Natural killer cell treated with Interleukin-12 subunit alpha and Interleukin-12 subunit beta and Interleukin-15 and Interleukin-18, amount 100 ng/mL, for 72 hours (primary cell): ENCODE measurements at regions not wholly inside any gene's neighbourhood (a gene's known extent, or its start where the extent isn't known, plus 50 kb on each side); places are given as distances from the start of the nearest gene placed in this dataset.

Experiments
- ATAC-seq, 2 donors: fragments of 150-1000 bp; cut with Tn5 transposase in 1 of 2; sonication (Bioruptor Pico), chemical (Tn5 transposase) in 1 of 2; 2 replicates each; pipeline ENCODE4 v1.10.0; 2021
- DNase-seq: peaks from one replicate; pipeline ENCODE4 v3.0.0; 2022; ENCODE audit warnings: low spot score
- H3K27ac Mint-ChIP-seq, 2 donors: 1 replicate in 1 of 2; 2 replicates in 1 of 2; pipeline ENCODE4 v1.8.0; 2022; ENCODE audit warnings: mixed read lengths in 2 of 2, mild to moderate bottlenecking in 1 of 2, moderate library complexity in 1 of 2
- H3K27me3 Mint-ChIP-seq, 2 donors: 1 replicate in 1 of 2; 2 replicates in 1 of 2; pipeline ENCODE4 v1.8.0; 2022; ENCODE audit warnings: mixed read lengths in 2 of 2
- H3K36me3 Mint-ChIP-seq: one replicate; pipeline ENCODE4 v1.8.0; 2022; ENCODE audit warnings: mixed read lengths
- H3K4me1 Mint-ChIP-seq, 2 donors: 1 replicate in 1 of 2; 2 replicates in 1 of 2; pipeline ENCODE4 v1.8.0; 2022; ENCODE audit warnings: low read depth in 2 of 2, mixed read lengths in 2 of 2, mild to moderate bottlenecking in 1 of 2
- H3K4me3 Mint-ChIP-seq: one replicate; pipeline ENCODE4 v1.8.0; 2022; ENCODE audit warnings: mixed read lengths
- H3K9me3 Mint-ChIP-seq: 2 replicates; pipeline ENCODE4 v1.8.0; 2022; ENCODE audit warnings: mixed read lengths

GRCh38 chr2:220006152-220006621 is 378.8 kb downstream of the SLC4A3 start:
- ATAC-seq (no peak), DNase-seq (no peak)
- Mint-ChIP-seq H3K4me3 (no peak overlapping the region), H3K36me3 (no peaks in the 10 kb centered on the region), H3K27ac (no peak overlapping the region), H3K4me1 (no peaks in the 10 kb centered on the region), H3K27me3 (peaks cover 3 to 7% of the 10 kb centered on the region in 2 donors), H3K9me3 (peaks cover 5% of the 10 kb centered on the region)

- Mint-ChIP-seq H3K4me1 (no peaks in the 10 kb centered on the region), H3K4me3 (no peak overlapping the region), H3K27me3 (no peaks in the 10 kb centered on the region), H3K9me3 (no peaks in the 10 kb centered on the region), H3K27ac (no peak overlapping the region), H3K36me3 (no peaks in the 10 kb centered on the region)
- ATAC-seq (no peak), DNase-seq (no peak)
Observed at GRCh38 chr2:220011859-220012258, 384.4 kb downstream of the SLC4A3 start.

- Mint-ChIP-seq H3K4me1 (no peaks in the 10 kb centered on the region), H3K36me3 (no peaks in the 10 kb centered on the region), H3K9me3 (no peaks in the 10 kb centered on the region), H3K27ac (no peak overlapping the region), H3K27me3 (no peaks in the 10 kb centered on the region), H3K4me3 (no peak overlapping the region)
- ATAC-seq: no peak
- no peak for DNase-seq
Observed at GRCh38 chr2:220014961-220015360, 387.5 kb downstream of the SLC4A3 start.

GRCh38 chr2:220015576-220015975 is 388.1 kb downstream of the SLC4A3 start:
- ATAC-seq: no peak
- H3K9me3 Mint-ChIP-seq: no peaks in the 10 kb centered on the region
- no peak for DNase-seq
- no peaks in the 10 kb centered on the region for H3K27me3 Mint-ChIP-seq
- no peak overlapping the region for H3K27ac Mint-ChIP-seq
- no peaks in the 10 kb centered on the region for H3K36me3 Mint-ChIP-seq
- H3K4me3 Mint-ChIP-seq: no peak overlapping the region
- H3K4me1 Mint-ChIP-seq: no peaks in the 10 kb centered on the region

- H3K4me1 Mint-ChIP-seq: no peaks in the 10 kb centered on the region
- peaks cover 4% of the 10 kb centered on the region for H3K9me3 Mint-ChIP-seq
- no peak overlapping the region for H3K4me3 Mint-ChIP-seq
- H3K36me3 Mint-ChIP-seq: no peaks in the 10 kb centered on the region
- ATAC-seq (no peak), DNase-seq (no peak)
- H3K27me3 Mint-ChIP-seq: no peaks in the 10 kb centered on the region
- H3K27ac Mint-ChIP-seq: no peak overlapping the region
Observed at GRCh38 chr2:220025207-220025606, 397.8 kb downstream of the SLC4A3 start.

GRCh38 chr2:220029013-220029412 is 401.6 kb downstream of the SLC4A3 start:
- Mint-ChIP-seq H3K36me3 (no peaks in the 10 kb centered on the region), H3K27ac (no peak overlapping the region), H3K4me1 (no peaks in the 10 kb centered on the region), H3K4me3 (no peak overlapping the region), H3K9me3 (peaks cover 4% of the 10 kb centered on the region), H3K27me3 (no peaks in the 10 kb centered on the region)
- DNase-seq: no peak
- no peak for ATAC-seq

GRCh38 chr2:220033546-220033945 is 406.1 kb downstream of the SLC4A3 start:
- ATAC-seq (no peak), DNase-seq (no peak)
- Mint-ChIP-seq H3K36me3 (no peaks in the 10 kb centered on the region), H3K4me3 (no peak overlapping the region), H3K27ac (no peak overlapping the region), H3K9me3 (no peaks in the 10 kb centered on the region), H3K4me1 (no peaks in the 10 kb centered on the region), H3K27me3 (no peaks in the 10 kb centered on the region)

- Mint-ChIP-seq H3K9me3 (no peaks in the 10 kb centered on the region), H3K27ac (no peak overlapping the region), H3K36me3 (no peaks in the 10 kb centered on the region), H3K4me1 (no peaks in the 10 kb centered on the region), H3K27me3 (no peaks in the 10 kb centered on the region), H3K4me3 (no peak overlapping the region)
- DNase-seq (no peak), ATAC-seq (no peak)
Observed at GRCh38 chr2:220034426-220035130, 407.1 kb downstream of the SLC4A3 start.

- no peaks in the 10 kb centered on the region for H3K4me1 Mint-ChIP-seq
- no peak overlapping the region for H3K4me3 Mint-ChIP-seq
- no peaks in the 10 kb centered on the region for H3K9me3 Mint-ChIP-seq
- no peak for ATAC-seq
- H3K27ac Mint-ChIP-seq: no peak overlapping the region
- no peak for DNase-seq
- no peaks in the 10 kb centered on the region for H3K27me3 Mint-ChIP-seq
- H3K36me3 Mint-ChIP-seq: no peaks in the 10 kb centered on the region
Observed at GRCh38 chr2:220036431-220036830, 409.0 kb downstream of the SLC4A3 start.

- H3K4me3 Mint-ChIP-seq: no peak overlapping the region
- no peak for DNase-seq
- no peak for ATAC-seq
- H3K27me3 Mint-ChIP-seq: no peaks in the 10 kb centered on the region
- H3K4me1 Mint-ChIP-seq: no peaks in the 10 kb centered on the region
- H3K9me3 Mint-ChIP-seq: no peaks in the 10 kb centered on the region
- no peak overlapping the region for H3K27ac Mint-ChIP-seq
- no peaks in the 10 kb centered on the region for H3K36me3 Mint-ChIP-seq
Observed at GRCh38 chr2:220040346-220040745, 412.9 kb downstream of the SLC4A3 start.

- H3K27ac Mint-ChIP-seq: no peak overlapping the region
- no peaks in the 10 kb centered on the region for H3K9me3 Mint-ChIP-seq
- ATAC-seq: no peak
- no peaks in the 10 kb centered on the region for H3K27me3 Mint-ChIP-seq
- no peak for DNase-seq
- no peak overlapping the region for H3K4me3 Mint-ChIP-seq
- no peaks in the 10 kb centered on the region for H3K4me1 Mint-ChIP-seq
- H3K36me3 Mint-ChIP-seq: no peaks in the 10 kb centered on the region
Observed at GRCh38 chr2:220041447-220041846, 414.0 kb downstream of the SLC4A3 start.

GRCh38 chr2:220043155-220043989 is 415.9 kb downstream of the SLC4A3 start:
- DNase-seq (no peak), ATAC-seq (no peak)
- Mint-ChIP-seq H3K9me3 (no peaks in the 10 kb centered on the region), H3K4me3 (no peak overlapping the region), H3K4me1 (no peaks in the 10 kb centered on the region), H3K27ac (no peak overlapping the region), H3K36me3 (no peaks in the 10 kb centered on the region), H3K27me3 (no peaks in the 10 kb centered on the region)

- ATAC-seq (no peak), DNase-seq (no peak)
- H3K9me3 Mint-ChIP-seq: no peaks in the 10 kb centered on the region
- no peaks in the 10 kb centered on the region for H3K4me1 Mint-ChIP-seq
- no peak overlapping the region for H3K27ac Mint-ChIP-seq
- no peak overlapping the region for H3K4me3 Mint-ChIP-seq
- H3K27me3 Mint-ChIP-seq: no peaks in the 10 kb centered on the region
- H3K36me3 Mint-ChIP-seq: no peaks in the 10 kb centered on the region
Observed at GRCh38 chr2:220043990-220044335, 416.5 kb downstream of the SLC4A3 start.

GRCh38 chr2:220044383-220044782 is 417.0 kb downstream of the SLC4A3 start:
- DNase-seq: no peak
- Mint-ChIP-seq H3K27me3 (no peaks in the 10 kb centered on the region), H3K27ac (no peak overlapping the region), H3K9me3 (no peaks in the 10 kb centered on the region), H3K36me3 (no peaks in the 10 kb centered on the region), H3K4me1 (no peaks in the 10 kb centered on the region), H3K4me3 (no peak overlapping the region)
- no peak for ATAC-seq
